ENCODE measurements at regions not wholly inside any gene's neighbourhood (a gene's known extent, or its start where the extent isn't known, plus 50 kb on each side); places are given as distances from the start of the nearest gene placed in this dataset.

DNA sequence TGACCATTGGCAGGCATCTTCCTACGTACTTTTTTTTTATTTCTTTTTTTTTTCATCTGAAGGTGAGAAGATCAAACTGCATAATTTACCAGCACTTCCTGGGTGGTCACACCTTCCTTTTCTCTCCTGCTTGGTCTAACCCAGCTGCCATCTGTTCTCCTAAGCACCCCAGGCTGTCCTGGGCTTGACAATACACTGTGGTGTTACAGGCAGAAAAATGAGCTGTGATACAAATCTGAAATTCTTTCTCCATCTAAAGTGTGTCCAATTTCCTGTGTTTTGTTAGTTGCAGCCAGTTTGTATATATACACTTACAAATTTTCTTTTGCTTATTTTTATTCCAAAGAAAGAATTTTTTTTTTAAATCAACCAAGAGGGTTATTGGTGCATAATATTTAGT is 786.0 kb upstream of the ZEB2 start:
- no peak for TF ChIP-seq Cebpa-rat (IDR thresholded peaks at IDR 0.05)
- no peaks in the 10 kb centered on the region for H3K27me3 ChIP-seq
- H3K4me2 ChIP-seq = no peak overlapping the region
- no peaks in the 10 kb centered on the region for H3K36me3 ChIP-seq
- H3K4me1 ChIP-seq = no peaks in the 10 kb centered on the region
- H3K9ac ChIP-seq = no peak overlapping the region
- no peaks in the 10 kb centered on the region for H4K20me1 ChIP-seq
- peaks cover 8 to 22% (median 16%) of the 10 kb centered on the region in 11 experiments; a peak in 21 of 22 replicates for H3K9me3 ChIP-seq (replicated peaks in 1 of 11)
- no peak overlapping the region for H3K27ac ChIP-seq
- no peak overlapping the region for H3K4me3 ChIP-seq

DNA sequence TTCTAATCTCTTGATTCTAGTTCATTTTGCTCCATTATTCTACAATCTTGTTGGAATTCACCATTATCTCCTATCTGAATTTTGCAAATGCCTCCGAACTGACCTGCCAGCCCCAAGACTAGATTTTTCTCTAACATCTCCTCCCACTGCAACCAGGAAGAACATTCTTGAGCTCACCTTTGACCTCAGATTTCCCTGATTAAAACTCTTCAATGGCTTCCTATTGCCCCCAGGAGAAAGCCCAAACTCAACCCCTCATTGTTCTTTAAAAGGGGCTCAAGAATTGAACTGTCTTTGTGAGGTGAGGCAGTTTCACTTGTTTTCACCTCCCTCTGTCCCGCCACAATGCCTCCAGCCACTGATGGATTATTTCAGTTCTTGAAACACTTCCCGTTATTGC is 784.6 kb upstream of the ZEB2 start:
- no peak overlapping the region for H3K9ac ChIP-seq
- no peaks in the 10 kb centered on the region for H3K27me3 ChIP-seq
- TF ChIP-seq Cebpa-rat (IDR thresholded peaks at IDR 0.05) = no peak
- H3K4me3 ChIP-seq = no peak overlapping the region
- H3K36me3 ChIP-seq = no peaks in the 10 kb centered on the region
- H4K20me1 ChIP-seq = no peaks in the 10 kb centered on the region
- H3K4me1 ChIP-seq = no peaks in the 10 kb centered on the region
- peaks cover 4 to 9% (median 5%) of the 10 kb centered on the region in 11 experiments; a peak in 13 of 22 replicates for H3K9me3 ChIP-seq (replicated peaks in 1 of 11)
- no peak overlapping the region for H3K4me2 ChIP-seq
- no peak overlapping the region for H3K27ac ChIP-seq

DNA sequence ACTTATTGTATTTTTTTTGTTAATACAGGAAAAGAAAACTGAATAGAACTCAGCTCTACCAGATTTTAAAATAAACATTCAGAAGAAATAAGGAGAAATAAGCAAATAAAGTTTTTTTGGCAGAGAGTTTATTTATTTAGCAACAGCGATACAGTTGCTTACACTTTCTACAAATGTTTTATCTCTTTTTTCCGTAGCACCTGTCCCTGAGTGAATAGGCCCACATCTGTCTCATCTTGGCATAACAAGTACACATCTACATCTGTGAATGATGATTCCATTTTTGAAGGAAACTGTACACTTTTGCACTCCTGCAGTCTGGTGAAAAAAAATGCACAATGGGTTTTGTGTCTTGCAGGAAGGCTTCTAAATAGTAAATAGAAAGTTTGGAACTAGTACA is 783.6 kb upstream of the ZEB2 start:
- Histone ChIP-seq H3K4me1 (no peaks in the 10 kb centered on the region), H3K9ac (no peak overlapping the region), H3K27ac (no peak overlapping the region), H4K20me1 (no peaks in the 10 kb centered on the region), H3K4me2 (no peak overlapping the region), H3K9me3 (replicated peaks in 1 of 11) (peaks cover 0 to 2% (median 0%) of the 10 kb centered on the region in 11 experiments; a peak in 1 of 22 replicates), H3K27me3 (no peaks in the 10 kb centered on the region), H3K36me3 (no peaks in the 10 kb centered on the region), H3K4me3 (no peak overlapping the region)
- no peak for TF ChIP-seq Cebpa-rat (IDR thresholded peaks at IDR 0.05)

DNA sequence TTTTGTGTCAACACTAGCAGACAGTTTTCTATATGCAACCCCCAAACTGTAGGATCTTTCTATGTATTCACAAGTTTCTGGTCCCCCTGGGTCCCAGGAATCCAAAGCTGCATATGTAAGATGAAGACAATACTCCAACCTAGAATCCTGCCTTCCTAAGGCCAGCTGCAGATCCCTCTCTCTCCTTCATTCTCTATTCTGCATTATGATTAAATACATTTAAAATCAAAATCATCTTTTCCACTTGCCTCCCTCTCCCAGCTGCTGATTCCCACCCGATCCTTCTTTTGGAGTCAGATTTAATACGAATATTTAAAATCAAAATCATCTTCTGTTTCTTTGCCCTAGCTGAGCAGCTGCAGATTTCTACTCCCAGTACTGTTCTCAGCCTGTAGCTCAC is 783.0 kb upstream of the ZEB2 start:
- Histone ChIP-seq H3K27me3 (no peaks in the 10 kb centered on the region), H3K9me3 (replicated peaks in 1 of 11) (no peaks in the 10 kb centered on the region), H3K9ac (no peak overlapping the region), H3K4me1 (no peaks in the 10 kb centered on the region), H4K20me1 (no peaks in the 10 kb centered on the region), H3K36me3 (no peaks in the 10 kb centered on the region), H3K27ac (no peak overlapping the region), H3K4me2 (no peak overlapping the region), H3K4me3 (no peak overlapping the region)
- TF ChIP-seq Cebpa-rat (IDR thresholded peaks at IDR 0.05) = no peak

DNA sequence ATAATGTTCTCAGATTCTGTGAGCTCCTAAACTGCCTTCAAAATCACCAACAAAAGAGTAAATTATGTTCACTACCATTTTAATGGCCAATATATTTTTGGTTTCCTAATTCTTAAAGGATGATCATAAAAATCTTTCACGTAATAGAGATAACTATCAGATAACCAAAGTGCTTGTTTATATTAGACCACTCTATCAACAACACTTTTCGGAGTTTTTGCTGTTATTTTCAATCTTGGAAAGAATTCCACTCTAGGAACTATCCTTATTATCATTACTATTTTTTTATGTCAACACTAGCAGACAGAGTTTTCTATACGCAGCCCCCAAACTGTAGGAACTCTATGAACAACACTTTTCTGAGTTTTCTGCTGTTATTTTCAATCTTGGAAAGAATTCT is 782.5 kb upstream of the ZEB2 start:
- no peak for TF ChIP-seq Cebpa-rat (IDR thresholded peaks at IDR 0.05)
- H3K9ac ChIP-seq = no peak overlapping the region
- H3K27me3 ChIP-seq = no peaks in the 10 kb centered on the region
- no peak overlapping the region for H3K4me3 ChIP-seq
- H3K4me2 ChIP-seq = no peak overlapping the region
- no peak overlapping the region for H3K27ac ChIP-seq
- no peaks in the 10 kb centered on the region for H3K36me3 ChIP-seq
- no peaks in the 10 kb centered on the region for H3K9me3 ChIP-seq (replicated peaks in 1 of 11)
- no peaks in the 10 kb centered on the region for H3K4me1 ChIP-seq
- H4K20me1 ChIP-seq = no peaks in the 10 kb centered on the region

DNA sequence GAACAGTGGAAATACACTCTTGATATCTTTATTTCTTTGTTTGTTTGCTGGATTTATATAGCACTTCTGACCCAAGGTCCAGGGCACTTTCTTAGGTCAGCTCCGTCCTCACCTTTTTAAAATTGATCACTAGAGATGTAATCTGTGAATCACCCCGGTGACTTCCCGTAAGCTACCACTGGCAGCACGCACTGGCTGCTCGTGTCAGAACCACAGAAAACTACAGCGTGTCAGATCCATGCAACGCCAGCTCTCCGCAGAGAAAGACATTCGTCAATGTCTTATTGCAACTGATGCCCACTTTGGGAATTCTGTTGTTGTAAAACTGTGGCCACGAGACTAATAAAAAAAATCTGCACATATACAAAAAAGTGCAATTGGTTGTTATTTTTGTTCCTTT is 779.4 kb upstream of the ZEB2 start:
- H3K4me2 ChIP-seq = no peak overlapping the region

DNA sequence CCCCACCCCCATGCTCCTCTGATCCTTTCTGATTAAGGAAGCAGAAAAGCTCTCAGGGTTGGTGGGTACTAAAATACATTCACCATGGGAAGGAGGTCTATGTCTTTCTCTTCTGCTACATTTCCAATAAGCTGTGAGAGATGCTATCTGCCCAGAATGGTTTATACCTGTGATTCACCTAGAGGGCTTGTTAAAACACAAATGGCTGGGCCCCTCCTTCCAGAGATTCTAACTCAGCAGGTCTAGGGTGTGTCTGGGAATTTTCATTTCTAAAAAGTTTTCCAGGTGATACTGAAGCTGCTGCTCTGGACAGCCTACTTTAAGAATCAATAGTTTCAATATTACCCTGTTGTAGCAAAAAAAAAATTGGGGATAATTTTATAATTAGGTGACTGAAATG is 772.2 kb upstream of the ZEB2 start:
- H3K27me3 ChIP-seq = no peaks in the 10 kb centered on the region
- H4K20me1 ChIP-seq = no peaks in the 10 kb centered on the region
- H3K4me2 ChIP-seq = no peak overlapping the region
- no peaks in the 10 kb centered on the region for H3K4me1 ChIP-seq
- H3K9ac ChIP-seq = no peak overlapping the region
- TF ChIP-seq Cebpa-rat (IDR thresholded peaks at IDR 0.05) = no peak
- H3K9me3 ChIP-seq (replicated peaks in 1 of 11) = no peaks in the 10 kb centered on the region
- H3K36me3 ChIP-seq = no peaks in the 10 kb centered on the region
- no peak overlapping the region for H3K4me3 ChIP-seq
- no peak overlapping the region for H3K27ac ChIP-seq

More for the DNA sequence above, 779.4 kb upstream of the ZEB2 start:
- Histone ChIP-seq H3K27me3 (no peaks in the 10 kb centered on the region), H3K36me3 (no peaks in the 10 kb centered on the region), H4K20me1 (no peaks in the 10 kb centered on the region), H3K9ac (no peak overlapping the region), H3K27ac (no peak overlapping the region), H3K4me3 (no peak overlapping the region), H3K9me3 (replicated peaks in 1 of 11) (no peaks in the 10 kb centered on the region), H3K4me1 (no peaks in the 10 kb centered on the region)
- TF ChIP-seq Cebpa-rat (IDR thresholded peaks at IDR 0.05) = no peak

DNA sequence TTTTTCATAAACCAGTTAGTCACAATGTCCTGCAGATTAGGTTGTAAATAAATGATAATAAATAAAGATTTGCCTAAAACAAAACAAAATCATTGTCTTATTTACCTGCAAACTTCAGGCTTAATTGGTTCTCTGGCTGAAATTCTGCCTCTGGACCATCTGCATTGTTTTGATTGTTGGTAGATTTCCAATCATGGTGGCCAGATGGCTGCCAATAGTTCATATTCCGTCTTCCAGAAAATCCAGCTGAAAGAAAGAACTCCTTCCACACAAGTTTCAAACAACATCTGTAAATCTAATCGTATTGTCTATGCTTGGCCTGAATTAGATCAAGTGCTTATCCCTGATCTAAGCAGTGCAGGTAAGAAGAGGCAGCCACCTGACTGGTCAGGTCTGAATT is 771.1 kb upstream of the ZEB2 start:
- Histone ChIP-seq H3K27me3 (no peaks in the 10 kb centered on the region), H3K4me3 (no peak overlapping the region), H3K4me1 (no peaks in the 10 kb centered on the region), H3K9ac (no peak overlapping the region), H4K20me1 (no peaks in the 10 kb centered on the region), H3K4me2 (no peak overlapping the region), H3K9me3 (replicated peaks in 1 of 11) (no peaks in the 10 kb centered on the region), H3K36me3 (no peaks in the 10 kb centered on the region), H3K27ac (no peak overlapping the region)
- TF ChIP-seq Cebpa-rat (IDR thresholded peaks at IDR 0.05) = no peak

DNA sequence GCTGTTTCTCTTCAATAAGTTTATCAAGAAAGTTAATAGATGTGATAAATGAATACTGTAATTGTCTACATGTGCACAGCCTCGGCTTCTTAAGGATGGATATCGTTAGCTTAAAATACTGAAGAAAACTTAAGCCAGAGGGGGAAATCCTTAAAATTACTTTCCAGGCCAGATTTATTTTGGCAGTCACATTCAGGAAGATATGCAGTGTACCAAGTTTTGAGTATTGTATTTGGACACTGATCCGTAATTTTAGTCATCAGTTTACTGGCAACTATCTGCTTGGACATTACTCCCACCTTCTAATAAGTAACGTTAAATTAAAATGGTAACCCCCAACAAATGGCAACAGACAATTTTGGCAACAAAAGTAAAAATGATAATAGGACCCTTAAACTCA is 770.0 kb upstream of the ZEB2 start:
- H3K36me3 ChIP-seq = no peaks in the 10 kb centered on the region
- no peaks in the 10 kb centered on the region for H4K20me1 ChIP-seq
- H3K27ac ChIP-seq = no peak overlapping the region
- H3K4me3 ChIP-seq = no peak overlapping the region
- H3K27me3 ChIP-seq = no peaks in the 10 kb centered on the region
- no peaks in the 10 kb centered on the region for H3K4me1 ChIP-seq
- H3K9ac ChIP-seq = no peak overlapping the region
- no peak for TF ChIP-seq Cebpa-rat (IDR thresholded peaks at IDR 0.05)
- H3K4me2 ChIP-seq = no peak overlapping the region
- no peaks in the 10 kb centered on the region for H3K9me3 ChIP-seq (replicated peaks in 1 of 11)

DNA sequence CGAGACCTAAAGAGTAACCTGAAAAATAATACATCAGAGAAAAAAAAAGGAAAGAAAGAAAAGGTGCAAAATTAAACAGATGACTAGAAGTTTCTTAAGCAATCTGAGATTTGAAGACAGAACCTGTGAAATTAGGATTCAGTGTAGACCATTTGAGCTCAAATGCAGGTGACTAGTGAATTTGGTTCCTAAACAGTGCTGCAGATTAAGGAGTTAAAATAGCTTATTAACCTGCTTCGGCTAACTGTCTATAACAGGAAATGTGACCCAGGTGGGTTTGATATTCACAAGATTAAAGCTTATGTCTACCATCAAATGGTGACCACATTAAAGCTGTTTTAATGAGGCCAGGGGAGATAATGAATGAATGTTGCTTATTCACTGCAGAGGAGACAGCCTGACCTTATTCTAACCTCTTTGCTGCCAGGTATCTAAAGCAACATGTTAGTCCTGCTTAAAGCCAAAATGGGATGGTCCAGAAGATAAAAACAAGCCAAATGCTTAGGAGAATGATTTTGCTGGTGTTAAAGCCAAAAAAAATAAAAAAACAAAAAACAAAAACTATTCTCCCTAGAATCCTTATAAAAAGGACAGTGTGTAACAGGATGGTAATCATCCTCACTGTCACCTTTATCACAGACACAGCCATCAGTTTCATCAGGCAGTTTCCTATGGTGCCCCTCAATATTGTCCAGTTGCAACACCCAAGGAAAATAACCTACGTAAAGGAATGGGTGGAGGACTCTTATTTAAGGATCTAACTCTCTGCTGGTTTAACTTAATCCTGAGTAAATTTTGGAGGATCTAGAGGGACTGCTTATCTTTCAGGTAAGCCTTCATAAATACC is 769.0 kb upstream of the ZEB2 start:
- Histone ChIP-seq H3K27me3 (no peaks in the 10 kb centered on the region), H3K4me3 (no peak overlapping the region), H4K20me1 (no peaks in the 10 kb centered on the region), H3K9ac (no peak overlapping the region), H3K4me2 (no peak overlapping the region), H3K9me3 (replicated peaks in 1 of 11) (no peaks in the 10 kb centered on the region), H3K27ac (no peak overlapping the region), H3K4me1 (no peaks in the 10 kb centered on the region), H3K36me3 (no peaks in the 10 kb centered on the region)
- no peak for TF ChIP-seq Cebpa-rat (IDR thresholded peaks at IDR 0.05)
